Cardiac muscle cell (in vitro differentiated cells and primary cell): ENCODE measurements at regions not wholly inside any gene's neighbourhood (a gene's known extent, or its start where the extent isn't known, plus 50 kb on each side); places are given as distances from the start of the nearest gene placed in this dataset.
"Not testable (repeated sequence)": the region's sequence is repeated elsewhere in the genome, so short reads cannot be mapped to it uniquely, and the experiment has no call there.

Experiments used
- DNase-seq, 2 donors: peaks; one replicate each; pipeline versions ENCODE4 v3.0.0 to v3.0.0-alpha.2; 2010 to 2017; ENCODE audit warnings: low read depth in 1 of 2, low spot score in 1 of 2
- H3K27ac ChIP-seq: fragments of 200-600 bp; sonication (generic); 2 replicates; pipeline ENCODE4 v1.5.1; 2016
- H3K27me3 ChIP-seq: fragments of 200-600 bp; sonication (generic); 2 replicates; pipeline ENCODE4 v1.6.0; 2016; ENCODE audit warnings: control low read depth
- H3K36me3 ChIP-seq: fragments of 200-600 bp; sonication (generic); 2 replicates; pipeline ENCODE4 v1.5.1; 2016; ENCODE audit warnings: control low read depth
- H3K4me1 ChIP-seq: fragments of 200-600 bp; sonication (generic); 2 replicates; pipeline ENCODE4 v1.8.1; 2017; ENCODE audit warnings: low read depth, mild to moderate bottlenecking, mixed run types
- H3K4me3 ChIP-seq: fragments of 200-600 bp; sonication (generic); 2 replicates; pipeline ENCODE4 v1.5.1; 2016; ENCODE audit warnings: mild to moderate bottlenecking
- H3K9me3 ChIP-seq: fragments of 200-600 bp; sonication (generic); 2 replicates; pipeline ENCODE4 v1.5.1; 2017; ENCODE audit warnings: low read depth, mild to moderate bottlenecking, control low read depth
- CTCF ChIP-seq: IDR thresholded peaks from 2 replicates; pipeline ENCODE4 v1.5.1; 2012; ENCODE audit warnings: low read depth, mild to moderate bottlenecking, low read length

GRCh38 chr5:12586406-12586805 is 682.2 kb upstream of the CTNND2 start:
- H3K4me1 ChIP-seq, result no peaks in the 10 kb centered on the region
- H3K36me3 ChIP-seq, result no peaks in the 10 kb centered on the region
- TF ChIP-seq CTCF, result no peak
- DNase-seq, result no peak
- no peak overlapping the region for H3K4me3 ChIP-seq
- H3K27ac ChIP-seq, result no peak overlapping the region
- H3K9me3 ChIP-seq, result no peaks in the 10 kb centered on the region
- H3K27me3 ChIP-seq, result no peaks in the 10 kb centered on the region

- not testable (repeated sequence) for DNase-seq, H3K27ac ChIP-seq, H3K9me3 ChIP-seq, H3K27me3 ChIP-seq, H3K36me3 ChIP-seq, H3K4me3 ChIP-seq, H3K4me1 ChIP-seq
Observed at GRCh38 chr5:12578803-12579202, 674.6 kb upstream of the CTNND2 start.

- not testable (repeated sequence) for H3K36me3 ChIP-seq, H3K9me3 ChIP-seq, DNase-seq, H3K4me3 ChIP-seq, H3K27me3 ChIP-seq, H3K27ac ChIP-seq, H3K4me1 ChIP-seq
Observed at GRCh38 chr5:12576953-12577352, 672.7 kb upstream of the CTNND2 start.

GRCh38 chr5:12574298-12575093 is 670.2 kb upstream of the CTNND2 start:
- not testable (repeated sequence) for H3K4me3 ChIP-seq, H3K36me3 ChIP-seq, H3K27me3 ChIP-seq, H3K27ac ChIP-seq, H3K4me1 ChIP-seq, H3K9me3 ChIP-seq
- DNase-seq, result peak in 1 of 2 donors; percentile 21

DNA sequence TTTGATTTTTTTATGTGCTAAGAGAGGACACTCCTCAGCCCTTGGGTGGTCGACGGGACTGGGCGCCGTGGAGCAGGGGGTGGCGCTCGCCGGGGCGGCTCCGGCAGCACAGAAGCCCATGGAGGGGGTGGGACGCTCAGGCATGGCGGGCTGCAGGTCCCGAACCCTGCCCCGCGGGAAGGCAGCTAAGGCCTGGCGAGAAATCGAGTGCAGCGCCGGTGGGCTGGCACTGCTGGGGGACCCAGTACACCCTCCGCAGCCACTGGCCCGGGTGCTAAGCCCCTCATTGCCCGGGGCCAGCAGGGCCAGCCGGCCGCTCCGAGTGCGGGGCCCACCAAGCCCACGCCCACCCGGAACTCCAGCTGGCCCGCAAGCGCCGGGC is 669.7 kb upstream of the CTNND2 start:
- not testable (repeated sequence) for DNase-seq, H3K9me3 ChIP-seq, H3K27ac ChIP-seq, H3K4me1 ChIP-seq, H3K27me3 ChIP-seq, H3K36me3 ChIP-seq, H3K4me3 ChIP-seq

DNA sequence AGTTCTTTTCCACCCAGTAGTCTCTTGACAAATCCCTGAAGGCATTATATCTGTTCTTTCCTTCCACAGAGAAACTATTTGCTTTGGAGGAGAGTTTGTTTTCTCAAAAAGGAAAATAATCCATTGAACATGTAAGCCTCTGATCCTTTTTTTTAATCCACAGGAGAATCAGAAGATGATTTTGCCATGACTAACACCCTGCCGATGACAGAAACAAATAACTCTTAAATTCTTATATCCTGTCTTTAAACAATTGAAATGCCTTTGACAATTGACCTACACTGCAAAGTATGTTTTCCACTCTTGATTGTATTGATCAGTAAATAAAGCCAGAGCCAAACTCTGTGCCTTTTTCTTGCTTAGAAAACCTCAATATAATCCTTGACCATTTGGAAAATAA is 666.4 kb upstream of the CTNND2 start:
- Histone ChIP-seq H3K4me1 (no peaks in the 10 kb centered on the region), H3K27me3 (no peaks in the 10 kb centered on the region), H3K9me3 (no peaks in the 10 kb centered on the region), H3K4me3 (no peak overlapping the region), H3K27ac (no peak overlapping the region), H3K36me3 (no peaks in the 10 kb centered on the region)
- TF ChIP-seq CTCF, result no peak
- DNase-seq, result no peak

DNA sequence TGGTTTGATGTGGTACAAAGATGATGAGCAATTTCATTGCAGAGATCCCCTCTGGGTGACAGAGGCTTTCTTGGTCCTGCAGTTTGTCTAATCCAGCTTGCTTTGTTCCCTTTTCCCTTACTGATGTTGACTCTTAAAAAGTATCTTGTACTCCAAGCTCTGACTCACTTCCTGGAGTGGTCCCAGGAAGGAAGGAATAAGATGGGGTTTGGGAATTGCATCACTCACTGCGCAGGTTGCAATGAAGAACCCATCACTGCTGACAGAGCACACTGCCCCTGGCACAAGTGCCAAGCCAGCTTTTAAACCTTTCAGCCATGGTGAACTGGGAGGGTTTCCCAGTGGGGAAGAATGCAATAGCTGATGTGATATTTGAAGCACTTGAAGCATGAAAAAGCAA is 662.2 kb upstream of the CTNND2 start:
- Histone ChIP-seq H3K27me3 (no peaks in the 10 kb centered on the region), H3K36me3 (no peaks in the 10 kb centered on the region)
- DNase-seq, result no peak

More for the DNA sequence above, 662.2 kb upstream of the CTNND2 start:
- H3K9me3 ChIP-seq, result no peaks in the 10 kb centered on the region
- no peak overlapping the region for H3K4me3 ChIP-seq
- no peaks in the 10 kb centered on the region for H3K4me1 ChIP-seq
- no peak for TF ChIP-seq CTCF
- no peak overlapping the region for H3K27ac ChIP-seq
